Esophagus mucosa (tissue), 1 donor: ENCODE measurements at regions not wholly inside any gene's neighbourhood (a gene's known extent, or its start where the extent isn't known, plus 50 kb on each side); places are given as distances from the start of the nearest gene placed in this dataset.
"Not testable (repeated sequence)": the region's sequence is repeated elsewhere in the genome, so short reads cannot be mapped to it uniquely, and the experiment has no call there.

Experiments used
- ATAC-seq: fragments of 200-7000 bp; cut with Tn5 transposase; one replicate; pipeline ENCODE4 v1.9.1; 2020
- donor health status: DM: yes; HTN: yes; CAD: no.

- ATAC-seq, result no peak
Observed at GRCh38 chr2:144939590-144939989, 419.7 kb upstream of the ZEB2 start.

- ATAC-seq, result no peak
Observed at GRCh38 chr2:144937910-144938709, 418.2 kb upstream of the ZEB2 start.

- ATAC-seq, result no peak
Observed at GRCh38 chr2:144937066-144937465, 417.1 kb upstream of the ZEB2 start.

GRCh38 chr2:144936442-144936841 lies 416.5 kb upstream of the ZEB2 start:
- ATAC-seq, result no peak

GRCh38 chr2:144935736-144936135 lies 415.8 kb upstream of the ZEB2 start:
- no peak for ATAC-seq

GRCh38 chr2:144935191-144935590 lies 415.3 kb upstream of the ZEB2 start:
- ATAC-seq, result no peak

GRCh38 chr2:144931960-144932359 lies 412.0 kb upstream of the ZEB2 start:
- no peak for ATAC-seq

GRCh38 chr2:144931480-144931879 lies 411.6 kb upstream of the ZEB2 start:
- no peak for ATAC-seq

GRCh38 chr2:144927429-144927828 lies 407.5 kb upstream of the ZEB2 start:
- ATAC-seq, result no peak

GRCh38 chr2:144925886-144926285 lies 406.0 kb upstream of the ZEB2 start:
- no peak for ATAC-seq

GRCh38 chr2:144924827-144925226 lies 404.9 kb upstream of the ZEB2 start:
- no peak for ATAC-seq

- ATAC-seq, result no peak
Observed at GRCh38 chr2:144922519-144922918, 402.6 kb upstream of the ZEB2 start.

GRCh38 chr2:144920755-144921530 lies 401.0 kb upstream of the ZEB2 start:
- ATAC-seq, result no peak

GRCh38 chr2:144914622-144915318 lies 394.9 kb upstream of the ZEB2 start:
- ATAC-seq, result no peak

- no peak for ATAC-seq
Observed at GRCh38 chr2:144914113-144914512, 394.2 kb upstream of the ZEB2 start.

GRCh38 chr2:144912206-144912605 lies 392.3 kb upstream of the ZEB2 start:
- ATAC-seq, result no peak

- no peak for ATAC-seq
Observed at GRCh38 chr2:144905956-144906355, 386.0 kb upstream of the ZEB2 start.

- no peak for ATAC-seq
Observed at GRCh38 chr2:144904612-144905011, 384.7 kb upstream of the ZEB2 start.

- not testable (repeated sequence) for ATAC-seq
Observed at GRCh38 chr2:144903045-144903444, 383.1 kb upstream of the ZEB2 start.

- ATAC-seq, result not testable (repeated sequence)
Observed at GRCh38 chr2:144901386-144901785, 381.5 kb upstream of the ZEB2 start.

GRCh38 chr2:144896341-144896740 lies 376.4 kb upstream of the ZEB2 start:
- no peak for ATAC-seq

GRCh38 chr2:144894612-144895599 lies 375.0 kb upstream of the ZEB2 start:
- no peak for ATAC-seq
